Lung (tissue), 11 donors: ENCODE measurements at regions not wholly inside any gene's neighbourhood (a gene's known extent, or its start where the extent isn't known, plus 50 kb on each side); places are given as distances from the start of the nearest gene placed in this dataset.
A peak's percentile ranks its signal among the peaks of the same experiment; 100 is the strongest.
"Not testable (repeated sequence)": the region's sequence is repeated elsewhere in the genome, so short reads cannot be mapped to it uniquely, and the experiment has no call there.

Source experiments
- ATAC-seq: fragments of 200-7000 bp; cut with Tn5 transposase; one replicate; pipeline ENCODE4 v1.9.1; 2020; ENCODE audit warnings: moderate number of reproducible peaks; ENCODE audit not compliant: insufficient read depth, low FRiP score
- DNase-seq, 3 donors: peaks; one replicate each; pipeline ENCODE4 v3.0.0-alpha.2; 2013 to 2017
- H3K27ac ChIP-seq, 2 donors: one replicate each; pipeline ENCODE4 v1.5.1; 2013; ENCODE audit warnings: mild to moderate bottlenecking in 2 of 2, moderate library complexity in 2 of 2, control low read depth in 1 of 2, inconsistent platforms in 1 of 2, low read depth in 1 of 2, low read length in 1 of 2
- H3K27me3 ChIP-seq, 3 donors: one replicate each; pipeline ENCODE4 v1.5.1; 2013; ENCODE audit warnings: low read length in 2 of 3; ENCODE audit not compliant: control insufficient read depth in 3 of 3, insufficient read depth in 3 of 3
- H3K36me3 ChIP-seq, 4 donors: one replicate each; pipeline ENCODE4 v1.5.1; 2013; ENCODE audit warnings: low read length in 4 of 4, mild to moderate bottlenecking in 1 of 4, moderate library complexity in 1 of 4; ENCODE audit not compliant: control insufficient read depth in 4 of 4, insufficient read depth in 4 of 4
- H3K4me1 ChIP-seq, 5 donors: one replicate each; pipeline ENCODE4 v1.5.1; 2013; ENCODE audit warnings: low read length in 5 of 5, mild to moderate bottlenecking in 2 of 5, moderate library complexity in 1 of 5; ENCODE audit not compliant: control insufficient read depth in 5 of 5, insufficient read depth in 5 of 5
- H3K4me3 ChIP-seq: one replicate; pipeline ENCODE4 v1.5.1; 2013; ENCODE audit warnings: mild to moderate bottlenecking, control low read depth, moderate library complexity
- H3K9ac ChIP-seq, 2 donors: one replicate each; pipeline ENCODE4 v1.5.1; 2013; ENCODE audit warnings: low read length in 2 of 2, control low read depth in 1 of 2; ENCODE audit not compliant: insufficient read depth in 1 of 2
- H3K9me3 ChIP-seq, 4 donors: one replicate each; pipeline ENCODE4 v1.5.1; 2013; ENCODE audit warnings: low read length in 3 of 4, mild to moderate bottlenecking in 1 of 4, moderate library complexity in 1 of 4; ENCODE audit not compliant: control insufficient read depth in 4 of 4, insufficient read depth in 3 of 4
- WGBS, 2 donors: extraction: QIAGEN DNeasy Blood & Tissue Kit; methylation state at CpG; one replicate each; pipeline ENCODE4 v1.1.7; 2013; 5-methylcytosine and 5-hydroxymethylcytosine counted together
- TF ChIP-seq, protein P1 (sequence below): IDR thresholded peaks from 2 replicates; pipeline ENCODE4 v1.5.1; 2012; ENCODE audit warnings: mild to moderate bottlenecking; ENCODE audit errors: control extremely low read depth, extremely low read depth
- donor health status: control.
- donor health status: control.
- donor health status: Bipolar disorder and iron deficiency.
- donor health status: healthy.
- donor health status: DM: yes; HTN: yes; CAD: no.

DNA sequence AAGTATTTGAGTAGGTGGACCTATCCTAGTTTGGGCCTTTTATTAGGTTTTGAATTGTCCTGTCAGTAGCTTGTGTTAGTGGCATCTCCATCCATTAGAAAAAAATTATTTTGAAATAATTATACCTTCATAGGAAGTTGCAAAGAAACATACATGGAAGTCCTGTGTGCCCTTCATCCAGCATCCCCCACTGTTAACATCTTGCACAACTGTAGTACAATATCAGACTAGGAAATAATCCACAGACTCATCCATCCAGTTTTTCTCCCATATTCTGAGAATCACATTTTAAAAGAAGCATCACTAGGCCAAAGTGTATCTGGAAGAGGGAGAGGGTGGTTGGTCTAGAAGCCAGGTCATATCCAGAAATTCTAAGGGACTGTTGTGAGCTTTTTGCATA, 155.5 kb upstream of the ROPN1 start:
- H3K9ac ChIP-seq: no peak overlapping the region
- peaks cover 5 to 9% (median 8%) of the 10 kb centered on the region in 5 donors for H3K4me1 ChIP-seq
- no peaks in the 10 kb centered on the region for H3K9me3 ChIP-seq
- no peak for ATAC-seq
- no peaks in the 10 kb centered on the region for H3K36me3 ChIP-seq
- TF ChIP-seq, protein P1, sequence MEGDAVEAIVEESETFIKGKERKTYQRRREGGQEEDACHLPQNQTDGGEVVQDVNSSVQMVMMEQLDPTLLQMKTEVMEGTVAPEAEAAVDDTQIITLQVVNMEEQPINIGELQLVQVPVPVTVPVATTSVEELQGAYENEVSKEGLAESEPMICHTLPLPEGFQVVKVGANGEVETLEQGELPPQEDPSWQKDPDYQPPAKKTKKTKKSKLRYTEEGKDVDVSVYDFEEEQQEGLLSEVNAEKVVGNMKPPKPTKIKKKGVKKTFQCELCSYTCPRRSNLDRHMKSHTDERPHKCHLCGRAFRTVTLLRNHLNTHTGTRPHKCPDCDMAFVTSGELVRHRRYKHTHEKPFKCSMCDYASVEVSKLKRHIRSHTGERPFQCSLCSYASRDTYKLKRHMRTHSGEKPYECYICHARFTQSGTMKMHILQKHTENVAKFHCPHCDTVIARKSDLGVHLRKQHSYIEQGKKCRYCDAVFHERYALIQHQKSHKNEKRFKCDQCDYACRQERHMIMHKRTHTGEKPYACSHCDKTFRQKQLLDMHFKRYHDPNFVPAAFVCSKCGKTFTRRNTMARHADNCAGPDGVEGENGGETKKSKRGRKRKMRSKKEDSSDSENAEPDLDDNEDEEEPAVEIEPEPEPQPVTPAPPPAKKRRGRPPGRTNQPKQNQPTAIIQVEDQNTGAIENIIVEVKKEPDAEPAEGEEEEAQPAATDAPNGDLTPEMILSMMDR: no peak
- no peak overlapping the region for H3K27ac ChIP-seq
- H3K27me3 ChIP-seq: no peaks in the 10 kb centered on the region
- no peak overlapping the region for H3K4me3 ChIP-seq
- DNase-seq: no peak

GRCh38 chr3:124147946-124148345, 156.0 kb upstream of the ROPN1 start:
- H3K36me3 ChIP-seq: no peaks in the 10 kb centered on the region
- DNase-seq: no peak
- no peak overlapping the region for H3K9ac ChIP-seq
- peaks cover 5 to 9% (median 8%) of the 10 kb centered on the region in 5 donors for H3K4me1 ChIP-seq
- no peaks in the 10 kb centered on the region for H3K9me3 ChIP-seq
- H3K4me3 ChIP-seq: no peak overlapping the region
- no peak overlapping the region for H3K27ac ChIP-seq
- TF ChIP-seq, protein P1: no peak
- 94 to 96% methylated on average over 2 of the region's 2 CpGs for WGBS, 2 donors
- H3K27me3 ChIP-seq: no peaks in the 10 kb centered on the region
- ATAC-seq: no peak

GRCh38 chr3:124149081-124149480, 157.2 kb upstream of the ROPN1 start:
- Histone ChIP-seq H3K9me3 (no peaks in the 10 kb centered on the region), H3K27me3 (no peaks in the 10 kb centered on the region), H3K36me3 (no peaks in the 10 kb centered on the region), H3K4me1 (peaks cover 1 to 9% (median 8%) of the 10 kb centered on the region in 5 donors), H3K27ac (no peak overlapping the region), H3K9ac (no peak overlapping the region), H3K4me3 (no peak overlapping the region)
- ATAC-seq: no peak
- TF ChIP-seq, protein P1: no peak
- DNase-seq: no peak
- WGBS, 2 donors: 97 to 100% methylated on average over 1 of the region's 1 CpG

- DNase-seq (peak in 2 of 3 donors; percentile 66 to 73), ATAC-seq (no peak)
- Histone ChIP-seq H3K27me3 (no peaks in the 10 kb centered on the region), H3K27ac (no peak overlapping the region), H3K9me3 (no peaks in the 10 kb centered on the region), H3K9ac (no peak overlapping the region), H3K4me1 (peaks cover 0 to 9% (median 8%) of the 10 kb centered on the region in 5 donors), H3K36me3 (no peaks in the 10 kb centered on the region), H3K4me3 (no peak overlapping the region)
- 77 to 84% methylated on average over 3 of the region's 3 CpGs for WGBS, 2 donors
- TF ChIP-seq, protein P1: no peak
Observed at GRCh38 chr3:124149771-124150170, 157.8 kb upstream of the ROPN1 start.

- not testable (repeated sequence) for H3K27me3 ChIP-seq, ATAC-seq, H3K9me3 ChIP-seq, H3K36me3 ChIP-seq, H3K4me3 ChIP-seq, DNase-seq, H3K9ac ChIP-seq, H3K27ac ChIP-seq
- WGBS, 2 donors: 98 to 100% methylated on average over 1 of the region's 1 CpG
- H3K4me1 ChIP-seq: peaks cover 0 to 28% (median 19%) of the 10 kb centered on the region in 5 donors
Observed at GRCh38 chr3:124152891-124153290, 161.0 kb upstream of the ROPN1 start.
